GM23338 (cell line): ENCODE measurements at regions not wholly inside any gene's neighbourhood (a gene's known extent, or its start where the extent isn't known, plus 50 kb on each side); places are given as distances from the start of the nearest gene placed in this dataset.
"Not testable (repeated sequence)": the region's sequence is repeated elsewhere in the genome, so short reads cannot be mapped to it uniquely, and the experiment has no call there.

Experiments used
- CREB1 ChIP-seq: fragments of 250-450 bp; sonication (Bioruptor Pico); IDR thresholded peaks from 2 replicates; pipeline ENCODE4 v1.5.0; 2020; ENCODE audit warnings: low read depth, mild to moderate bottlenecking, moderate library complexity
- EZH2 ChIP-seq: fragments of 200-600 bp; sonication (generic); IDR thresholded peaks from one replicate; pipeline ENCODE4 v1.8.0; 2017; ENCODE audit warnings: antibody characterized with exemption, mild to moderate bottlenecking, low read depth; ENCODE audit not compliant: unreplicated experiment
- EZH2phosphoT487 ChIP-seq: fragments of 200-600 bp; sonication (generic); IDR thresholded peaks from one replicate; pipeline ENCODE4 v1.8.1; 2018; ENCODE audit warnings: antibody characterized with exemption; ENCODE audit not compliant: unreplicated experiment
- JUNB ChIP-seq: IDR thresholded peaks from one replicate; pipeline ENCODE4 v1.6.1; 2016; ENCODE audit warnings: antibody characterized with exemption; ENCODE audit not compliant: unreplicated experiment
- NANOG ChIP-seq: IDR thresholded peaks from 2 replicates; pipeline ENCODE4 v1.6.1; 2016; ENCODE audit warnings: antibody characterized with exemption, borderline replicate concordance
- POLR2AphosphoS5 ChIP-seq: IDR thresholded peaks from 2 replicates; pipeline ENCODE4 v1.6.1; 2016; ENCODE audit warnings: antibody characterized with exemption, low read depth
- STAT1 ChIP-seq: IDR thresholded peaks from one replicate; pipeline ENCODE4 v1.6.1; 2016; ENCODE audit warnings: antibody characterized with exemption; ENCODE audit not compliant: unreplicated experiment
- ZNF114 ChIP-seq: fragments of 250-450 bp; sonication (Bioruptor Pico); IDR thresholded peaks from 2 replicates; pipeline ENCODE4 v1.5.0; 2020; ENCODE audit warnings: mild to moderate bottlenecking, moderate library complexity
- ZNF331 ChIP-seq: fragments of 250-450 bp; sonication (Bioruptor Pico); IDR thresholded peaks from 2 replicates; pipeline ENCODE4 v1.5.0; 2020; ENCODE audit warnings: low read depth, mild to moderate bottlenecking, moderate library complexity
- TF ChIP-seq, protein P1 (sequence below), 2 experiments: fragments of 200-600 bp in 1 of 2; sonication (generic) in 1 of 2; conservative IDR thresholded peaks; 2 replicates each; pipeline versions ENCODE4 v1.5.1 to v1.6.1; 2016 to 2017; ENCODE audit warnings: antibody characterized with exemption in 2 of 2, low read depth in 2 of 2, mild to moderate bottlenecking in 2 of 2, moderate library complexity in 1 of 2
- TF ChIP-seq, protein P2 (sequence below): IDR thresholded peaks from one replicate; pipeline ENCODE4 v1.6.1; 2018; ENCODE audit warnings: antibody characterized with exemption; ENCODE audit not compliant: unreplicated experiment
- TF ChIP-seq, protein P3 (sequence below): IDR thresholded peaks from 2 replicates; pipeline ENCODE4 v1.6.1; 2016; ENCODE audit warnings: antibody characterized with exemption
- TF ChIP-seq, protein P4 (sequence below): fragments of 250-450 bp; sonication (Bioruptor Pico); IDR thresholded peaks from 2 replicates; pipeline ENCODE4 v1.5.0; 2020; ENCODE audit warnings: mild to moderate bottlenecking, moderate library complexity

DNA sequence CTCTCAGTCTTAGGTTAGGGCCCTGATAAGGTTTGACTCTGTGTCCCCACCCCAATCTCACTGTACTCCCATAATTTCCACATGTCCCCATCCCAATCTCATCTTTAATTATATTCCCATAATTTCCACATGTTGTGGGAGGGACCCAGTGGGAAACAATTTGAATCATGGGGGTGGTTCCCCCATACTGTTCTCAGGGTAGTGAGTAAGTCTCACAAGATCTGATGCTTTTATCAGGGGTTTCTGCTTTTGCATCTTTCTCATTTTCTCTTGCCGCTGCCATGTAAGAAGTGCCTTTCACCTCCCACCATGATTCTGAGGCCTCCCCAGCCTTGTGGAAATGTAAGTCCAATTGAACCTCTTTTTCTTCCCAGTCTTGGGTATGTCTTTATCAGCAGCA lies 91.2 kb downstream of the TMCO5A start:
- TF ChIP-seq, protein P1, sequence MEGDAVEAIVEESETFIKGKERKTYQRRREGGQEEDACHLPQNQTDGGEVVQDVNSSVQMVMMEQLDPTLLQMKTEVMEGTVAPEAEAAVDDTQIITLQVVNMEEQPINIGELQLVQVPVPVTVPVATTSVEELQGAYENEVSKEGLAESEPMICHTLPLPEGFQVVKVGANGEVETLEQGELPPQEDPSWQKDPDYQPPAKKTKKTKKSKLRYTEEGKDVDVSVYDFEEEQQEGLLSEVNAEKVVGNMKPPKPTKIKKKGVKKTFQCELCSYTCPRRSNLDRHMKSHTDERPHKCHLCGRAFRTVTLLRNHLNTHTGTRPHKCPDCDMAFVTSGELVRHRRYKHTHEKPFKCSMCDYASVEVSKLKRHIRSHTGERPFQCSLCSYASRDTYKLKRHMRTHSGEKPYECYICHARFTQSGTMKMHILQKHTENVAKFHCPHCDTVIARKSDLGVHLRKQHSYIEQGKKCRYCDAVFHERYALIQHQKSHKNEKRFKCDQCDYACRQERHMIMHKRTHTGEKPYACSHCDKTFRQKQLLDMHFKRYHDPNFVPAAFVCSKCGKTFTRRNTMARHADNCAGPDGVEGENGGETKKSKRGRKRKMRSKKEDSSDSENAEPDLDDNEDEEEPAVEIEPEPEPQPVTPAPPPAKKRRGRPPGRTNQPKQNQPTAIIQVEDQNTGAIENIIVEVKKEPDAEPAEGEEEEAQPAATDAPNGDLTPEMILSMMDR (conservative IDR thresholded peaks at IDR 0.05; ENCODE audit: low read depth in 2 of 2): not testable (repeated sequence)
- not testable (repeated sequence) for TF ChIP-seq POLR2AphosphoS5; EZH2phosphoT487; EZH2; NANOG; JUNB; CREB1 (CRISPR knock-in tag); ZNF331; STAT1; ZNF114
- TF ChIP-seq, protein P2, sequence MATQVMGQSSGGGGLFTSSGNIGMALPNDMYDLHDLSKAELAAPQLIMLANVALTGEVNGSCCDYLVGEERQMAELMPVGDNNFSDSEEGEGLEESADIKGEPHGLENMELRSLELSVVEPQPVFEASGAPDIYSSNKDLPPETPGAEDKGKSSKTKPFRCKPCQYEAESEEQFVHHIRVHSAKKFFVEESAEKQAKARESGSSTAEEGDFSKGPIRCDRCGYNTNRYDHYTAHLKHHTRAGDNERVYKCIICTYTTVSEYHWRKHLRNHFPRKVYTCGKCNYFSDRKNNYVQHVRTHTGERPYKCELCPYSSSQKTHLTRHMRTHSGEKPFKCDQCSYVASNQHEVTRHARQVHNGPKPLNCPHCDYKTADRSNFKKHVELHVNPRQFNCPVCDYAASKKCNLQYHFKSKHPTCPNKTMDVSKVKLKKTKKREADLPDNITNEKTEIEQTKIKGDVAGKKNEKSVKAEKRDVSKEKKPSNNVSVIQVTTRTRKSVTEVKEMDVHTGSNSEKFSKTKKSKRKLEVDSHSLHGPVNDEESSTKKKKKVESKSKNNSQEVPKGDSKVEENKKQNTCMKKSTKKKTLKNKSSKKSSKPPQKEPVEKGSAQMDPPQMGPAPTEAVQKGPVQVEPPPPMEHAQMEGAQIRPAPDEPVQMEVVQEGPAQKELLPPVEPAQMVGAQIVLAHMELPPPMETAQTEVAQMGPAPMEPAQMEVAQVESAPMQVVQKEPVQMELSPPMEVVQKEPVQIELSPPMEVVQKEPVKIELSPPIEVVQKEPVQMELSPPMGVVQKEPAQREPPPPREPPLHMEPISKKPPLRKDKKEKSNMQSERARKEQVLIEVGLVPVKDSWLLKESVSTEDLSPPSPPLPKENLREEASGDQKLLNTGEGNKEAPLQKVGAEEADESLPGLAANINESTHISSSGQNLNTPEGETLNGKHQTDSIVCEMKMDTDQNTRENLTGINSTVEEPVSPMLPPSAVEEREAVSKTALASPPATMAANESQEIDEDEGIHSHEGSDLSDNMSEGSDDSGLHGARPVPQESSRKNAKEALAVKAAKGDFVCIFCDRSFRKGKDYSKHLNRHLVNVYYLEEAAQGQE: not testable (repeated sequence)
- TF ChIP-seq, protein P3, sequence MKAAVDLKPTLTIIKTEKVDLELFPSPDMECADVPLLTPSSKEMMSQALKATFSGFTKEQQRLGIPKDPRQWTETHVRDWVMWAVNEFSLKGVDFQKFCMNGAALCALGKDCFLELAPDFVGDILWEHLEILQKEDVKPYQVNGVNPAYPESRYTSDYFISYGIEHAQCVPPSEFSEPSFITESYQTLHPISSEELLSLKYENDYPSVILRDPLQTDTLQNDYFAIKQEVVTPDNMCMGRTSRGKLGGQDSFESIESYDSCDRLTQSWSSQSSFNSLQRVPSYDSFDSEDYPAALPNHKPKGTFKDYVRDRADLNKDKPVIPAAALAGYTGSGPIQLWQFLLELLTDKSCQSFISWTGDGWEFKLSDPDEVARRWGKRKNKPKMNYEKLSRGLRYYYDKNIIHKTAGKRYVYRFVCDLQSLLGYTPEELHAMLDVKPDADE: not testable (repeated sequence)
- TF ChIP-seq, protein P4, sequence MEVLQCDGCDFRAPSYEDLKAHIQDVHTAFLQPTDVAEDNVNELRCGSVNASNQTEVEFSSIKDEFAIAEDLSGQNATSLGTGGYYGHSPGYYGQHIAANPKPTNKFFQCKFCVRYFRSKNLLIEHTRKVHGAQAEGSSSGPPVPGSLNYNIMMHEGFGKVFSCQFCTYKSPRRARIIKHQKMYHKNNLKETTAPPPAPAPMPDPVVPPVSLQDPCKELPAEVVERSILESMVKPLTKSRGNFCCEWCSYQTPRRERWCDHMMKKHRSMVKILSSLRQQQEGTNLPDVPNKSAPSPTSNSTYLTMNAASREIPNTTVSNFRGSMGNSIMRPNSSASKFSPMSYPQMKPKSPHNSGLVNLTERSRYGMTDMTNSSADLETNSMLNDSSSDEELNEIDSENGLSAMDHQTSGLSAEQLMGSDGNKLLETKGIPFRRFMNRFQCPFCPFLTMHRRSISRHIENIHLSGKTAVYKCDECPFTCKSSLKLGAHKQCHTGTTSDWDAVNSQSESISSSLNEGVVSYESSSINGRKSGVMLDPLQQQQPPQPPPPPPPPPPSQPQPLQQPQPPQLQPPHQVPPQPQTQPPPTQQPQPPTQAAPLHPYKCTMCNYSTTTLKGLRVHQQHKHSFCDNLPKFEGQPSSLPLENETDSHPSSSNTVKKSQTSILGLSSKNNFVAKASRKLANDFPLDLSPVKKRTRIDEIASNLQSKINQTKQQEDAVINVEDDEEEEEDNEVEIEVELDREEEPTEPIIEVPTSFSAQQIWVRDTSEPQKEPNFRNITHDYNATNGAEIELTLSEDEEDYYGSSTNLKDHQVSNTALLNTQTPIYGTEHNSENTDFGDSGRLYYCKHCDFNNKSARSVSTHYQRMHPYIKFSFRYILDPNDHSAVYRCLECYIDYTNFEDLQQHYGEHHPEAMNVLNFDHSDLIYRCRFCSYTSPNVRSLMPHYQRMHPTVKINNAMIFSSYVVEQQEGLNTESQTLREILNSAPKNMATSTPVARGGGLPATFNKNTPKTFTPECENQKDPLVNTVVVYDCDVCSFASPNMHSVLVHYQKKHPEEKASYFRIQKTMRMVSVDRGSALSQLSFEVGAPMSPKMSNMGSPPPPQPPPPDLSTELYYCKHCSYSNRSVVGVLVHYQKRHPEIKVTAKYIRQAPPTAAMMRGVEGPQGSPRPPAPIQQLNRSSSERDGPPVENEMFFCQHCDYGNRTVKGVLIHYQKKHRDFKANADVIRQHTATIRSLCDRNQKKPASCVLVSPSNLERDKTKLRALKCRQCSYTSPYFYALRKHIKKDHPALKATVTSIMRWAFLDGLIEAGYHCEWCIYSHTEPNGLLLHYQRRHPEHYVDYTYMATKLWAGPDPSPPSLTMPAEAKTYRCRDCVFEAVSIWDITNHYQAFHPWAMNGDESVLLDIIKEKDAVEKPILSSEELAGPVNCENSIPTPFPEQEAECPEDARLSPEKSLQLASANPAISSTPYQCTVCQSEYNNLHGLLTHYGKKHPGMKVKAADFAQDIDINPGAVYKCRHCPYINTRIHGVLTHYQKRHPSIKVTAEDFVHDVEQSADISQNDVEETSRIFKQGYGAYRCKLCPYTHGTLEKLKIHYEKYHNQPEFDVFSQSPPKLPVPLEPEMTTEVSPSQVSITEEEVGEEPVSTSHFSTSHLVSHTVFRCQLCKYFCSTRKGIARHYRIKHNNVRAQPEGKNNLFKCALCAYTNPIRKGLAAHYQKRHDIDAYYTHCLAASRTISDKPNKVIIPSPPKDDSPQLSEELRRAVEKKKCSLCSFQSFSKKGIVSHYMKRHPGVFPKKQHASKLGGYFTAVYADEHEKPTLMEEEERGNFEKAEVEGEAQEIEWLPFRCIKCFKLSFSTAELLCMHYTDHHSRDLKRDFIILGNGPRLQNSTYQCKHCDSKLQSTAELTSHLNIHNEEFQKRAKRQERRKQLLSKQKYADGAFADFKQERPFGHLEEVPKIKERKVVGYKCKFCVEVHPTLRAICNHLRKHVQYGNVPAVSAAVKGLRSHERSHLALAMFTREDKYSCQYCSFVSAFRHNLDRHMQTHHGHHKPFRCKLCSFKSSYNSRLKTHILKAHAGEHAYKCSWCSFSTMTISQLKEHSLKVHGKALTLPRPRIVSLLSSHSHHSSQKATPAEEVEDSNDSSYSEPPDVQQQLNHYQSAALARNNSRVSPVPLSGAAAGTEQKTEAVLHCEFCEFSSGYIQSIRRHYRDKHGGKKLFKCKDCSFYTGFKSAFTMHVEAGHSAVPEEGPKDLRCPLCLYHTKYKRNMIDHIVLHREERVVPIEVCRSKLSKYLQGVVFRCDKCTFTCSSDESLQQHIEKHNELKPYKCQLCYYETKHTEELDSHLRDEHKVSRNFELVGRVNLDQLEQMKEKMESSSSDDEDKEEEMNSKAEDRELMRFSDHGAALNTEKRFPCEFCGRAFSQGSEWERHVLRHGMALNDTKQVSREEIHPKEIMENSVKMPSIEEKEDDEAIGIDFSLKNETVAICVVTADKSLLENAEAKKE (CRISPR knock-in tag): not testable (repeated sequence)
